Gastrocnemius medialis (tissue), 4 donors: ENCODE measurements at regions not wholly inside any gene's neighbourhood (a gene's known extent, or its start where the extent isn't known, plus 50 kb on each side); places are given as distances from the start of the nearest gene placed in this dataset.

Source experiments
- ATAC-seq, 2 donors: fragments of 150-250 bp; one replicate each; pipeline ENCODE4 v1.9.1; 2016
- DNase-seq, 2 donors: peaks; one replicate each; pipeline ENCODE4 v3.0.0-alpha.2; 2019
- H3K27ac ChIP-seq, 4 donors: fragments of 200-600 bp; sonication (generic); 1 replicate in 1 of 4; 2 replicates in 3 of 4; pipeline ENCODE4 v1.5.1; 2016 to 2018; ENCODE audit warnings: mild to moderate bottlenecking in 2 of 4, moderate library complexity in 1 of 4
- H3K27me3 ChIP-seq, 3 donors: fragments of 200-600 bp; sonication (generic) in 2 of 3; 1 replicate in 1 of 3; 2 replicates in 2 of 3; pipeline versions ENCODE4 v1.5.1 to v1.6.0; 2016 to 2019; ENCODE audit warnings: mild to moderate bottlenecking in 1 of 3, moderate library complexity in 1 of 3
- H3K36me3 ChIP-seq, 2 donors: fragments of 200-600 bp; sonication (generic) in 1 of 2; one replicate each; pipeline ENCODE4 v1.5.1; 2017 to 2018
- H3K4me1 ChIP-seq, 2 donors: fragments of 200-600 bp; sonication (generic) in 1 of 2; one replicate each; pipeline ENCODE4 v1.5.1; 2016 to 2017; ENCODE audit warnings: mild to moderate bottlenecking in 2 of 2
- H3K4me3 ChIP-seq, 4 donors: fragments of 200-600 bp; sonication (generic) in 3 of 4; 1 replicate in 1 of 4; 2 replicates in 3 of 4; pipeline ENCODE4 v1.5.1; 2016 to 2019; ENCODE audit warnings: mild to moderate bottlenecking in 2 of 4
- H3K9me3 ChIP-seq, 3 donors: fragments of 200-600 bp; sonication (generic) in 2 of 3; 1 replicate in 1 of 3; 2 replicates in 2 of 3; pipeline ENCODE4 v1.5.1; 2016 to 2019
- POLR2A ChIP-seq, 2 donors: fragments of 450-650 bp; IDR thresholded peaks; one replicate each; pipeline ENCODE4 v1.6.1; 2017; ENCODE audit warnings: antibody characterized with exemption in 2 of 2, mild to moderate bottlenecking in 2 of 2, moderate library complexity in 2 of 2
- in situ Hi-C, 4 donors: fragments of 200-750 bp; cut with MboI; loops; one replicate each; pipeline versions ENCODE4 v1.15.0 to v1.8.0; 2017; ENCODE audit warnings: low sequenced_read_pairs in 4 of 4
- intact Hi-C: fragments of 100-400 bp; cut with DNase I; formaldehyde crosslinking; loops from one replicate; pipeline ENCODE4 v1.15.1; 2023; ENCODE audit warnings: low total_unique reads
- TF ChIP-seq, protein P1 (sequence below), 5 experiments: fragments of 450-650 bp in 3 of 5; fragments of 200-600 bp in 2 of 5; sonication (generic) in 2 of 5; IDR thresholded peaks in 4 of 5; conservative IDR thresholded peaks in 1 of 5; 1 replicate in 4 of 5; 2 replicates in 1 of 5; pipeline ENCODE4 v1.5.1; 2016 to 2019; ENCODE audit warnings: antibody characterized with exemption in 5 of 5, mild to moderate bottlenecking in 3 of 5, moderate library complexity in 3 of 5

- Histone ChIP-seq H3K4me1 (no peaks in the 10 kb centered on the region), H3K27ac (no peak overlapping the region), H3K4me3 (no peak overlapping the region), H3K9me3 (peaks cover 0 to 7% (median 0%) of the 10 kb centered on the region in 3 donors), H3K27me3 (no peaks in the 10 kb centered on the region), H3K36me3 (no peaks in the 10 kb centered on the region)
- no peak for DNase-seq
- intact Hi-C loops (no loop called here), in situ Hi-C loops (no loop called here)
- no peak for ATAC-seq
- no peak for TF ChIP-seq POLR2A (IDR thresholded peaks at IDR 0.05)
- TF ChIP-seq, protein P1, sequence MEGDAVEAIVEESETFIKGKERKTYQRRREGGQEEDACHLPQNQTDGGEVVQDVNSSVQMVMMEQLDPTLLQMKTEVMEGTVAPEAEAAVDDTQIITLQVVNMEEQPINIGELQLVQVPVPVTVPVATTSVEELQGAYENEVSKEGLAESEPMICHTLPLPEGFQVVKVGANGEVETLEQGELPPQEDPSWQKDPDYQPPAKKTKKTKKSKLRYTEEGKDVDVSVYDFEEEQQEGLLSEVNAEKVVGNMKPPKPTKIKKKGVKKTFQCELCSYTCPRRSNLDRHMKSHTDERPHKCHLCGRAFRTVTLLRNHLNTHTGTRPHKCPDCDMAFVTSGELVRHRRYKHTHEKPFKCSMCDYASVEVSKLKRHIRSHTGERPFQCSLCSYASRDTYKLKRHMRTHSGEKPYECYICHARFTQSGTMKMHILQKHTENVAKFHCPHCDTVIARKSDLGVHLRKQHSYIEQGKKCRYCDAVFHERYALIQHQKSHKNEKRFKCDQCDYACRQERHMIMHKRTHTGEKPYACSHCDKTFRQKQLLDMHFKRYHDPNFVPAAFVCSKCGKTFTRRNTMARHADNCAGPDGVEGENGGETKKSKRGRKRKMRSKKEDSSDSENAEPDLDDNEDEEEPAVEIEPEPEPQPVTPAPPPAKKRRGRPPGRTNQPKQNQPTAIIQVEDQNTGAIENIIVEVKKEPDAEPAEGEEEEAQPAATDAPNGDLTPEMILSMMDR (IDR thresholded peaks at IDR 0.05 in 4 of 5, conservative IDR thresholded peaks at IDR 0.05 in 1 of 5) = no peak
These were observed 316.2 kb downstream of the ETV1 start for GRCh38 chr7:13673290-13673689.

DNA sequence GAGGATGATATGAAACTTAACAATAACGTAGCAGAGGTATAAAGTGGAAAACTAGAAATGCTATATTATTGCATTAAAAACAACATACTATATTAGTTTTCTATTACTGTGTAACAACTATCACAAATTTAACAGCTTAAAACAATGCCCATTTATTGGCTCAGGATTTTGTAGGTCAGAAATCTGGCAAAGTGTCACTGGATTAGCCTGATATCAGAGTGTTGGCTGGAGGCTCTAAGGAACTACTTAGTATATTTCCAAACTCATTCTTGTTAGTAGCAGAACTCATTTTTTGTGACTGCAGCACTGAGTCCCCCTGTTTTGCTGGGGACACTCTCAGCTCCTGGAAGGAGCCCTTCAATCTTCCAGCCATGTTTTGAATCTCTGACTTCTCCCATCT, 306.8 kb downstream of the ETV1 start:
- DNase-seq (no peak), ATAC-seq (no peak)
- H3K4me3 ChIP-seq = no peak overlapping the region
- H3K36me3 ChIP-seq = no peaks in the 10 kb centered on the region
- intact Hi-C loops = no loop called here
- no peaks in the 10 kb centered on the region for H3K9me3 ChIP-seq
- no peaks in the 10 kb centered on the region for H3K4me1 ChIP-seq
- TF ChIP-seq, protein P1 (IDR thresholded peaks at IDR 0.05 in 4 of 5, conservative IDR thresholded peaks at IDR 0.05 in 1 of 5) = no peak
- no peak for TF ChIP-seq POLR2A (IDR thresholded peaks at IDR 0.05)
- H3K27ac ChIP-seq = no peak overlapping the region
- no peaks in the 10 kb centered on the region for H3K27me3 ChIP-seq
- in situ Hi-C loops = no loop called here

DNA sequence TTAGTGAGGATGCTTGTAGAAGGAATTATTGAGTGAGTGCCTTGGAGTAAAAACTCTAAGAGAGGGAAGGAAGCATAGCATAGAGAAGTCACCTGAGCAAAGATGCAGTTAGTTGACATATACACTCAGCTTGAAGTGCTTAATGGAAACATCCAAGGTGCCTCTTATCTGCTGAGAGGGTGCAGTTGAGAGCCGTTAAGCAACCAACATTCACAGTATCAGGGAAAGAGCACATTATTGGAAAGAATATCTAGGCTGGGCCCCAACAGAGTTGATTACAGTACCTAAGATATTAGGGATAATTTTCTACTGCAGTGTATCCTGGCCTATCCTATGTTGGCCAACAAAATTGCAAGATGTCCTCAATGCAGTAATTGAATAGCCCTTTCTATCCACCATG, 302.0 kb downstream of the ETV1 start:
- Histone ChIP-seq H3K4me3 (no peak overlapping the region), H3K36me3 (no peaks in the 10 kb centered on the region), H3K9me3 (no peaks in the 10 kb centered on the region), H3K27ac (no peak overlapping the region), H3K27me3 (no peaks in the 10 kb centered on the region), H3K4me1 (no peaks in the 10 kb centered on the region)
- no peak for ATAC-seq
- no peak for DNase-seq
- intact Hi-C loops = loop anchor here (5.0 kb wide), 1 partner anchor 50 kb away; no protein-coding TSS in a partner anchor
- in situ Hi-C loops = no loop called here
- no peak for TF ChIP-seq POLR2A (IDR thresholded peaks at IDR 0.05)
- TF ChIP-seq, protein P1 (IDR thresholded peaks at IDR 0.05 in 4 of 5, conservative IDR thresholded peaks at IDR 0.05 in 1 of 5) = no peak

GRCh38 chr7:13692548-13692947, 296.9 kb downstream of the ETV1 start:
- no peaks in the 10 kb centered on the region for H3K4me1 ChIP-seq
- intact Hi-C loops (no loop called here), in situ Hi-C loops (no loop called here)
- TF ChIP-seq, protein P1 (IDR thresholded peaks at IDR 0.05 in 4 of 5, conservative IDR thresholded peaks at IDR 0.05 in 1 of 5) = no peak
- TF ChIP-seq POLR2A (IDR thresholded peaks at IDR 0.05) = no peak
- H3K27me3 ChIP-seq = no peaks in the 10 kb centered on the region
- H3K9me3 ChIP-seq = no peaks in the 10 kb centered on the region
- no peak overlapping the region for H3K27ac ChIP-seq
- no peaks in the 10 kb centered on the region for H3K36me3 ChIP-seq
- H3K4me3 ChIP-seq = no peak overlapping the region
- no peak for DNase-seq
- no peak for ATAC-seq

DNA sequence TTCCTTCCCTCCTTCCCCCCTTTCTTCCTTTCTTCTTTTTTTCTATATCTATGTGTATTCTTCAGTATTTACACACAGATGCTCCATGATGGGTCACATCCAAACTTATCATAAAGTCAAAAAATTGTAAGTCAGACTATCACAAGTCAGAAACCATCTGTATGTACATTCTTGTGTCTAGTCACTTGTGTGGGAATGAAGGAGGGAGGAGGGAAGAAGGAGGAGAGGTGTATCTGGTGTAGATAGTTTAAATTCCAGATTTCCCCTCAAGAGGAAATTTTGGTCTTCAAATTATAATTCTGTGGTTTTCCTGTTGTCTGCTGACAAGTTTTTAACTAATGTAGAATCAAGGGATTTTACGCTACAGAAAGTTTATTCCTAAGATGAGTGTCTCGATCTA, 287.2 kb downstream of the ETV1 start:
- Histone ChIP-seq H3K27ac (no peak overlapping the region), H3K9me3 (no peaks in the 10 kb centered on the region), H3K27me3 (no peaks in the 10 kb centered on the region), H3K36me3 (no peaks in the 10 kb centered on the region), H3K4me3 (no peak overlapping the region), H3K4me1 (no peaks in the 10 kb centered on the region)
- TF ChIP-seq, protein P1 (IDR thresholded peaks at IDR 0.05 in 4 of 5, conservative IDR thresholded peaks at IDR 0.05 in 1 of 5) = no peak
- TF ChIP-seq POLR2A (IDR thresholded peaks at IDR 0.05) = no peak
- ATAC-seq (no peak), DNase-seq (no peak)
- in situ Hi-C loops (no loop called here), intact Hi-C loops (no loop called here)
